DMS114 treated with DMSO at 0.1 percent for 48 hours (cell line): ENCODE measurements at regions not wholly inside any gene's neighbourhood (a gene's known extent, or its start where the extent isn't known, plus 50 kb on each side); places are given as distances from the start of the nearest gene placed in this dataset.
"Not testable (repeated sequence)": the region's sequence is repeated elsewhere in the genome, so short reads cannot be mapped to it uniquely, and the experiment has no call there.

ENCODE experiments used
- DNase-seq: peaks from one replicate; lab custom pipeline; 2025; ENCODE audit not compliant: unreplicated experiment; lab: John Stamatoyannopoulos, UW

- DNase-seq: no peak
Measured at GRCh38 chr9:74132986-74133385, 364.1 kb upstream of the RORB start.

GRCh38 chr9:74133921-74134320 lies 363.2 kb upstream of the RORB start:
- no peak for DNase-seq

- DNase-seq: no peak
Measured at GRCh38 chr9:74138182-74138581, 359.0 kb upstream of the RORB start.

GRCh38 chr9:74140141-74140540 lies 357.0 kb upstream of the RORB start:
- DNase-seq: no peak

GRCh38 chr9:74147906-74148305 lies 349.2 kb upstream of the RORB start:
- DNase-seq: no peak

- no peak for DNase-seq
Measured at GRCh38 chr9:74172874-74173273, 324.3 kb upstream of the RORB start.

- DNase-seq: no peak
Measured at GRCh38 chr9:74173284-74173683, 323.9 kb upstream of the RORB start.

GRCh38 chr9:74197771-74198170 lies 299.4 kb upstream of the RORB start:
- DNase-seq: not testable (repeated sequence)

- DNase-seq: no peak
Measured at GRCh38 chr9:74205056-74205455, 292.1 kb upstream of the RORB start.

- no peak for DNase-seq
Measured at GRCh38 chr9:74218385-74219063, 278.6 kb upstream of the RORB start.

GRCh38 chr9:74220327-74220726 lies 276.8 kb upstream of the RORB start:
- no peak for DNase-seq

- no peak for DNase-seq
Measured at GRCh38 chr9:74236857-74237256, 260.3 kb upstream of the RORB start.

GRCh38 chr9:74245866-74246497 lies 251.2 kb upstream of the RORB start:
- no peak for DNase-seq

GRCh38 chr9:74255489-74255984 lies 241.6 kb upstream of the RORB start:
- no peak for DNase-seq

- DNase-seq: no peak
Measured at GRCh38 chr9:74275872-74276508, 221.1 kb upstream of the RORB start.

- DNase-seq: no peak
Measured at GRCh38 chr9:74277532-74277931, 219.6 kb upstream of the RORB start.

GRCh38 chr9:74281674-74282073 lies 215.5 kb upstream of the RORB start:
- DNase-seq: no peak

- DNase-seq: no peak
Measured at GRCh38 chr9:74282526-74283253, 214.4 kb upstream of the RORB start.

- DNase-seq: no peak
Measured at GRCh38 chr9:74284581-74285450, 212.3 kb upstream of the RORB start.

GRCh38 chr9:74293479-74293878 lies 203.7 kb upstream of the RORB start:
- no peak for DNase-seq

- no peak for DNase-seq
Measured at GRCh38 chr9:74303945-74304344, 193.2 kb upstream of the RORB start.
